ENCODE measurements at regions not wholly inside any gene's neighbourhood (a gene's known extent, or its start where the extent isn't known, plus 50 kb on each side); places are given as distances from the start of the nearest gene placed in this dataset.
"Not testable (repeated sequence)": the region's sequence is repeated elsewhere in the genome, so short reads cannot be mapped to it uniquely, and the experiment has no call there.

DNA sequence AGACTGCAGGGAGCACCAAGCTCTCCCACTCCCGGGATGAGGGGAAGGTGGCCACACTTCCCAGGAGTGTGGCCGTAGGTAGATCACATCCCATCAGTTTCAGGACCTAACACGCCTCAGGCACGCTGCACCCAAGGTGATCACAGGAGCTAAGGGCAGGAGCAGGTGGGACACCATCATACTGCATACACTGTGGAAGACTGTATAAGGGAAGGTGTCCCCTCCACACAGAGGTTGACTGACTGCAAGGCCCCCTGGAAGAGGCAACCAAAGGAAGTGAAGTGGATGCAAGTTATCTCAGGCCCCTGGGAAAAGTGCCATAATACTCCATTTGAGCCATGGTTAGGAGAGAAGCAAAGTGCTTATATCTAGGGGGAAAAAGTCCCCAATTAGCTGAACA is 351.9 kb upstream of the SMIM21 start:
- DNase-seq (ENCODE audit: insufficient read length, low spot score) (no peak), FAIRE-seq (no peak)

- FAIRE-seq: no peak
- no peak for DNase-seq (ENCODE audit: insufficient read length, low spot score)
These were observed 350.1 kb upstream of the SMIM21 start for GRCh38 chr18:75777630-75778029.

DNA sequence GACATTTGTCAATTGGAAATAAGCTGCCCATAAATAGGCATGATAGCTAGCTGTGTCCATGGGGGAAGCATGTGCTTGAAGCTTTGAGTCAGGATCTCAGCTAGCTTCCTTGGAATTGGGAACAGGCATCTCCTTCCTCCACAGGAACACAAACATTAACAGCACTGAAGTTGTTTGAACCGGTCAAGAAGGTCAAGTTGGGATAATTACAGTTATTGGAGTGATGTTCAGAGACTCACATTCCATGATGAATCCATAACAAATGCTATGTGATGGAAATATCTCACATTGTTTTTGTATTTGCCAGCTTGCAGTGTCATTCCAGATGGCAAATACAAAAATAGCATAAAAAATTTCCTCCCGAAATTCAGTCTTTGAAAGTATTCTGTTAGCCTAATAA is 347.6 kb upstream of the SMIM21 start:
- FAIRE-seq (no peak), DNase-seq (ENCODE audit: insufficient read length, low spot score) (no peak)

DNA sequence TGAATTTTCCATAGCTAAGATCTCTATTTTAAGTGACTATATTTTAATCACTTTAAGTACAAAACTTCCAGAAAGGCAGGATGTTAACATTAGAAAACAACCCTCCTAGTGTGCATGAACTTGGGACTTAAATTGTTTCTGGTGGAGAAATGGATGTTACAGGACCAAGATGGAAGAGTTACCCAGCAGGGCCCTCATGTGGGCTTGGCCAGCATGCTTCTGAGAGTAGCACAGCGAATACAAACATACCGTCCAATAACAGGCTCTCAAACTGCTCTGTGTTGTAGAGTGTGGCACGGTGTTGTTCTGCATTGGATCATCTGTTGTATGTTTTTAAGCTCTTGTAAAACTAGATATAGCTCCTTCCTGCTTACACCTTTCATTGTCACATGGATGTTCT is 346.1 kb upstream of the SMIM21 start:
- DNase-seq (ENCODE audit: insufficient read length, low spot score) (no peak), FAIRE-seq (no peak)

DNA sequence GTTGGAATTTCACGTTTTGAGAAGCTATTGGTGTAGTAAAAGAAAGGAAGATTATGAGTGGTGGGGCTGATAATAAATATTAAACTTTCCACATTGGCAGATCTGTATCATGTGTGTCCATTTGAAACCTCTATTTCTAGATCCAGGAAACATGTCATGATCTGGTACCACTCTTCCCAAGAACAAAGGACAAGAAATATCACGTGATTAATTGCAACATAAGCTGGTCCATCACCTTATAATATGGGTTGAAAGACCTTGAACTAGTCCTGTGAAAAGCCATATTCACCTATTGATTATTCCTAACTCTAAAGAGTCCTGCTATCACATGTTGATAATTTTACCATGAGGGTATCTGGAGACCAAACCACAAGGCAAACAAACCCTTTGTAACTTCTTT is 335.3 kb upstream of the SMIM21 start:
- DNase-seq (ENCODE audit: insufficient read length, low spot score) (no peak), FAIRE-seq (no peak)

- DNase-seq (ENCODE audit: insufficient read length, low spot score): no peak
- no peak for FAIRE-seq
These were observed 332.7 kb upstream of the SMIM21 start for GRCh38 chr18:75760208-75760607.

DNA sequence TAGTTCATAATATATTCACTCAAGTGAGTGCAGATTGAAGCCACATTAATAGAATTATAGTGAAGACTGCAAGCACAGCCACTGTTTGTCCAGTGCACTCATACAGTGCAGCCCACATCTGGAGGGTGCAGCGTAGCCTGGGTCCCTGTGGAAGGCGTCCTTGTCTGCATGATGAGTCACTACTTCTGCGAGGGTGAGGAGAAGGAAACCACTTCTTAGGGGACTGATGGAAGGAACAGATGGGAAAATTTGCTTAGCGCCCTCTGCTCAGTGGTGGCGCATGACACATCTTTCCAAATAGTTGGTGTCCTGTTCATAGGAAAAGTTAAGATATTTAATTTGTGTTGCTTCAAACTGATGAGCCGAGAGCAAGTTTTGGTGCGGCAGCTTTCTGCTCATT is 330.4 kb upstream of the SMIM21 start:
- no peak for FAIRE-seq
- no peak for DNase-seq (ENCODE audit: insufficient read length, low spot score)

DNA sequence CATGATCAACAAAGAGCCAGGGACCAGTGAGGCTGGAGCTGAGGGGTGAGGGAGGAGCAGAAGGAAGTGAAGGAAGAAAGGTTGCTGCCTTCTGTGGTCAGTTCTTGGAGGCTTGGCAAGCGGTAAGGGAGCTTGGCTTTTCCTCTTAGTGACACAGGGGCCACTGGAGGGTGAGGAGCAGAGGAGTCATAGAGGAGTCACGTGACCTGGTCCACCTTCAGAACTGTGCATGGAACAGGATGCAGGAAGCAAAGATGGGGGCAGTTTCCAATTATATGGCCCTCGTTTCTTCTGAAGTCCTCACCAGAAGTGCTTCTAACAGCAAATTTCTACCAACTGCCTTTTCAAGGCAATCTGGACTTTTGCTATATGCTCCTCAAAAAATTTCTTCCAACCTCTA is 326.9 kb upstream of the SMIM21 start:
- FAIRE-seq (no peak), DNase-seq (ENCODE audit: insufficient read length, low spot score) (no peak)

- DNase-seq (ENCODE audit: insufficient read length, low spot score) (no peak), FAIRE-seq (no peak)
These were observed 326.2 kb upstream of the SMIM21 start for GRCh38 chr18:75753753-75754152.

DNA sequence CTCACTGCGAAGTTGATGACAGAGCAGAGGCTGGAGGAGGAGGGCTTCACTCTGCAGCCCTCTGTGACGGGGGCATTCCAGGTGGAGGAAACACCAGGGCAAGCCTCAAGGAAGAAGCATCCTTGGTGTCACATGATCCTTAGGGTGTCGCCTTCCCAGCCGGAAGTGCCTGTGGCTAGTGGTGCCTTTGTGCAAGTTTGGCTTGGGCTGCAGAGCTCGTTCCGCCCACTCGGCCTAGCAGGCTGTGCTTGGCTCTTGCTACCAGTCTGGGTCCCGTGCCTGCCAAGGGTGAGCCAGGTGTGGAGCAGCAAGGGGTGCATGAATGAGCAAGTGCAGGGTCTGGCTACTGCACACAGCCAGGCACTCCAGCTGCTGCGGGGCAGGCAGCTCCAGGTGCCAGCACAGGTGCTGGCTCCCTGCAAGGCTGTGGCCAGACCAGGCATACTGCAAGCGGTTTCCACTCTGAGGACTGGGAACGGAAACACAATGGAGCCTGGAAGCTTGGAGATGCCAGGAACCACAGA is 325.3 kb upstream of the SMIM21 start:
- FAIRE-seq: no peak
- no peak for DNase-seq (ENCODE audit: insufficient read length, low spot score)

DNA sequence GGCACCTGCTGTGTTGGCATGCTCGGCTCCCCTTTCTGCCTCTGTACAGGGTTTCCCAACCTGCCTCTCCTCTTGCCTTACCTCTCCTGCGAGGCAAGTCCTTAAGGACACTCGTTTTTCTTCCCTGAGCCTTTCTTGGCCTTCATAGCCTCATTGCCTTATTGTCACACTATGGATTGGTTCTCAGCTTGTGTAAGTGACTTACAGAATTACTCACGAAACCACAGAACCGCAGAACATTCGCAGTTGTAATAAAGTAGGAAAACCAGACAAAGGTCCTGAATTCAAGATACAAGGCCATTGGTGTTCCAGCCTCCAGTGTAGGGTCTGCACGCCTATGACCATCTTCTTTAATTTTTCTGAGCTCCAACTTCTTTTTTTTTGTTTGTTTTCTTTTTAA is 317.6 kb upstream of the SMIM21 start:
- DNase-seq (ENCODE audit: insufficient read length, low spot score) (no peak), FAIRE-seq (no peak)

DNA sequence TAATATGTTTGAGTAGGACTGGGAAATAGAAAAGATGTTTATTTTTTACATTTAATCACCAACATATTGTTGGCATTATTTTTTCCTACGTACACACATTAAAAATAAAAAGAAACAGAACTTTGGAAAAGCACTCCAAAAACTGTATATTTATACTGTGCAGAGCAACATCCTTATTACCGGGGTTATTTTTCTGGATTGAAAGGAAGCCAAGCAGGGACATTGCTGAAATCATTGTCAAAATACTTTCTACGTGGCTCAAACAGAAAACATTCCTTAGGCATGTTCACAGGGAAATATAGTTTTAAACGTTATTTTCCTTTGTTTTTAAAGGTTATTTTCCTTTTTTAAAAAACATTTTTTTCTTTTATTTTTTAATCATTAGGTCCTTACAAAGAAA is 315.0 kb upstream of the SMIM21 start:
- DNase-seq (ENCODE audit: insufficient read length, low spot score): no peak
- FAIRE-seq: no peak

- DNase-seq (ENCODE audit: insufficient read length, low spot score): no peak
These were observed 312.2 kb upstream of the SMIM21 start for GRCh38 chr18:75739682-75740081.

GRCh38 chr18:75735291-75735690 is 307.8 kb upstream of the SMIM21 start:
- no peak for DNase-seq (ENCODE audit: insufficient read length, low spot score)
- FAIRE-seq: no peak

More at GRCh38 chr18:75739682-75740081, 312.2 kb upstream of the SMIM21 start:
- no peak for FAIRE-seq

DNA sequence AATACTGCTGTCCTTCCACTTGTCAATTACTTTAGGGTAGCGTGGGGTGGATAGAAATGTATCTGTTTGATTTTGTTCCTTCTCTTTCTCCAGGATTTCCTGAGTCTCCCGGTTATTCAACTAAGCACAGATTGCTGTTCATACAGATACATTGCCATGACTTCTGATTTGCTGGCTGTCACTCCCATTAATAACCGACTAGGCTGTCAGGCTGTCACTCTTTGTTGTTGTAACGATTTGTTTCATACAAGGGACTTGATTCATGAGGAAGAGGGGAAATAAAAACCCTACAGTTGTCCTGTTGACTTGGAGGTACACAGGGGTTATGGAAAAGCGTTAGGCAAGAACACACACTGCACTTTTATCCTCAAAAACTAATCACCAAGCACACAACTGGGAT is 302.7 kb upstream of the SMIM21 start:
- FAIRE-seq (no peak), DNase-seq (ENCODE audit: insufficient read length, low spot score) (no peak)

DNA sequence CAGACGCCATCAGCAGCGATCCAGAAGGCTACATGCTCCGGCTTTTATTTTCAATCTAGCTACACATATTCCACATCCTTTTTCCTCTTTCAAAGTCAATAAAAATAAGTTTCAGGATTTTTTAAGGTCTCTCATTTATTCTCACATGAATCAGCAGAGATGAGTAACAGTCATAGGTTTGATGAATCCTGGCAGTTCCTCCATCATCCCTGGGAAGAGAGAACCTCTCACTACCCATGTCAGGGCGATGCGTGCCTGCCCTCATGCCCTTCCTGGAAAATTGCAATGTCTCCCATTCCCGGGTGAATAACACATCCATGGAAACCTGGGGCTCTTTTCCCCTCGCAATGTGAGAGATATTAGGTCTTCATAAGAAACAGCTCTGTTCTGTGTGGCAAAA is 301.1 kb upstream of the SMIM21 start:
- FAIRE-seq: no peak
- no peak for DNase-seq (ENCODE audit: insufficient read length, low spot score)

- DNase-seq (ENCODE audit: insufficient read length, low spot score) (peak; percentile 2), FAIRE-seq (no peak)
These were observed 300.0 kb upstream of the SMIM21 start for GRCh38 chr18:75727456-75727855.

DNA sequence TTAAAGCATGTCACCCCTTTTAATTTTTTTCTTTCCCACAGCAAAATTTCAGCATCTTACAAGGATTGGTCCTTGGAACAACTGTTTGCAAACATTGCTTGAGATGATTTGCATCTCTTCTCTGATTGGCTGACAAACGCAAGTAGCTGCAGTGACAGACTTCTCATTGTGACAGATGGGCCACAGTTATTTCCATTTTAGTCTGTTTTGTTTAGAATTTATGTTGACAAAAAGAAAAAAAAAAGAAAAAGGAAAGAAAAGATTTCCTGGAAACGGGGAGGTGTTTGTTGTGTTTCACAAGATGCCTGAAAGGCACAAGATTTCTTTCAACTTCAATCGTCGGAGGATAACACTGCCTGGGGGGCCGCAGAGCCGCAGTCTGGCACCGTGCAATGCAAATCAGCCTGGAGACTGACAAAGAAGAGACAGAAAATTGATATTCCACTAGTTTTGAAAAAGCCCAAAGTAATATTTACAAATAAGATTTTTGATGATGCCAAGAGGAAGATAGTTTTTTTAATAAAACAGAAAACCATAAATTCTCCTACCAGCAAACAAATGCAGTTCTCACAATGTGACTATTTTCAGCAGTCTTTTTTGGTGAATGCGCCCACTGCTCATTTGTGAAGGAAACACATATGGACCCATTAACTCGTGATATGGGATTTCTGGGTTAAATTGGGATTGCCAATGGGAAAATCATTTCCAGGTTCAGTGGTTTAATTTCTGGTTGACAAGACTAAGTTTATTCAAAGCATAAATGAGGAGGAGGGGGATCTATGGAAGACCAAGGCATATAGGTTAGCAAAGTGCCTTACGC is 296.2 kb upstream of the SMIM21 start:
- FAIRE-seq (no peak), DNase-seq (ENCODE audit: insufficient read length, low spot score) (no peak)

- FAIRE-seq (no peak), DNase-seq (ENCODE audit: insufficient read length, low spot score) (no peak)
These were observed 287.3 kb upstream of the SMIM21 start for GRCh38 chr18:75714766-75715165.

DNA sequence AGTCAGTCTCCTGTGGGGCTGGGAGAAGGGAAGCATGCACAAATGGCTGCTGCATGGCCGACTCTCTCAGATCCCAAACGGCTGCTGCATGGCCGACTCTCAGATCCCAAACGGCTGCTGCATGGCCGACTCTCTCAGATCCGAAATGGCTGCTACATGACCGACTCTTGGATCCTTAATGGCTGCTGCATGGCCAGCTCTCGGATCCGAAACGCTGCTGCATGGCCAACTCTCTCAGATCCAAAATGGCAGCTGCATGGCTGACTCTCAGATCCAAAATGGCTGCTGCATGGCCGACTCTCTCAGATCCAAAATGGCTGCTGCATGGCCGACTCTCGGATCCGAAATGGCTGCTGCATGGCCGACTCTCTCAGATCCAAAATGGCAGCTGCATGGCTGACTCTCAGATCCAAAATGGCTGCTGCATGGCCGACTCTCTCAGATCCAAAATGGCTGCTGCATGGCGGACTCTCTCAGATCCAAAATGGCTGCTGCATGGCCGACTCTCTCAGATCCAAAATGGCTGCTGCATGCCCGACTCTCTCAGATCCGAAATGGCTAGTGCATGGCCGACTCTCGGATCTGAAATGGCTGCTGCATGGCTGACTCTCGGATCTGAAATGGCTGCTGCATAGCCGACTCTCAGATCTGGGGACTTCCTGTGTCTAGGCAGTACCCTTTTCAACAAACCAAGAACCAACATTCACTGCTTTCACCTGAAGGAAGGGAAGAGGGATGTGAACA is 284.8 kb upstream of the SMIM21 start:
- FAIRE-seq; DNase-seq (ENCODE audit: insufficient read length, low spot score): not testable (repeated sequence)

- FAIRE-seq (no peak), DNase-seq (ENCODE audit: insufficient read length, low spot score) (no peak)
These were observed 273.1 kb upstream of the SMIM21 start for GRCh38 chr18:75700561-75700960.

DNA sequence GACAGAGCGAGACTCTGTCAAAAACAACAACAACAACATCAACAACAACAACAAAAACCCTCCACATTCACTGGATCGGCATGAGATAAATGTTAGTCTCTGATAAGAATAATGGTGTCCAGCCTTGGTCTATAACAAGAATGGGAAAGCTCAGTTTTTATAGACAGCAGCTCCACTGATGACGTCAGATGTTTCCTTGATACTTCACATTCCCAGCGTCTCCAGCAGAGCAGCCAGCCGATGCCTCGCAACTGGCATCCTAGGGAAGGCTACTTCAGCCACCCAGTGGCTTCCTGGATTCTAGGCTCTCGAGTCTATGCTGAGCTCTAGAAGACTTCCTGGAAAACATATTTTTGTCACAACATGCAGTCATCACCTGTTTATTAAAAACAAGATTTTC is 271.4 kb upstream of the SMIM21 start:
- FAIRE-seq: no peak
- DNase-seq (ENCODE audit: insufficient read length, low spot score): no peak

All from GM19239 (cell line).